Karpas-422 (cell line): ENCODE measurements at regions not wholly inside any gene's neighbourhood (a gene's known extent, or its start where the extent isn't known, plus 50 kb on each side); places are given as distances from the start of the nearest gene placed in this dataset.

Source experiments
- DNase-seq: peaks from one replicate; pipeline ENCODE4 v3.0.0-alpha.2; 2015
- H2AFZ ChIP-seq: fragments of 200-600 bp; sonication (generic); 2 replicates; pipeline ENCODE4 v1.6.1; 2014; ENCODE audit warnings: antibody characterized with exemption, low read length, mixed read lengths
- H3K27ac ChIP-seq: fragments of 200-600 bp; sonication (generic); 2 replicates; pipeline ENCODE4 v1.5.1; 2014; ENCODE audit warnings: mild to moderate bottlenecking, low read length, moderate library complexity
- H3K27me3 ChIP-seq: fragments of 200-600 bp; sonication (generic); 2 replicates; pipeline ENCODE4 v1.6.1; 2014; ENCODE audit warnings: low read length, mixed read lengths
- H3K36me3 ChIP-seq: fragments of 200-600 bp; sonication (generic); 2 replicates; pipeline ENCODE4 v1.6.1; 2014; ENCODE audit warnings: low read length, mixed read lengths; ENCODE audit not compliant: insufficient read depth
- H3K4me1 ChIP-seq: fragments of 200-600 bp; sonication (generic); 2 replicates; pipeline ENCODE4 v1.6.1; 2014; ENCODE audit warnings: mild to moderate bottlenecking, low read length, mixed read lengths
- H3K4me2 ChIP-seq: fragments of 200-600 bp; sonication (generic); 2 replicates; pipeline ENCODE4 v1.6.1; 2014; ENCODE audit warnings: low read length, low read depth, mild to moderate bottlenecking; ENCODE audit not compliant: poor library complexity, severe bottlenecking
- H3K4me3 ChIP-seq: fragments of 200-600 bp; sonication (generic); 2 replicates; pipeline ENCODE4 v1.5.1; 2014; ENCODE audit warnings: mild to moderate bottlenecking, antibody characterized with exemption, low read length, mixed read lengths
- H3K79me2 ChIP-seq: fragments of 200-600 bp; sonication (generic); 2 replicates; pipeline ENCODE4 v1.6.1; 2014; ENCODE audit warnings: mild to moderate bottlenecking, low read length, mixed read lengths
- H3K9ac ChIP-seq: fragments of 200-600 bp; sonication (generic); 2 replicates; pipeline ENCODE4 v1.6.0; 2014; ENCODE audit warnings: low read length
- H3K9me2 ChIP-seq: fragments of 200-600 bp; sonication (generic), shearing (Covaris generic); replicated peaks from 2 replicates; pipeline ENCODE4 v1.6.0; 2014; ENCODE audit warnings: mild to moderate bottlenecking, low read length, moderate library complexity; ENCODE audit not compliant: insufficient read depth
- H3K9me3 ChIP-seq: fragments of 300-700, 200-600 bp; sonication (generic); 2 replicates; pipeline ENCODE4 v1.6.1; 2014; ENCODE audit warnings: low read length, mixed read lengths
- H4K20me1 ChIP-seq: fragments of 200-600 bp; sonication (generic); 2 replicates; pipeline ENCODE4 v1.6.1; 2014; ENCODE audit warnings: mild to moderate bottlenecking, antibody characterized with exemption, low read length, low read depth; ENCODE audit not compliant: insufficient read depth

GRCh38 chr1:56220021-56220420 is 359.3 kb downstream of the PLPP3 start:
- no peaks in the 10 kb centered on the region for H4K20me1 ChIP-seq
- H3K4me1 ChIP-seq = no peaks in the 10 kb centered on the region
- H3K9ac ChIP-seq = no peak overlapping the region
- H2AFZ ChIP-seq = no peak overlapping the region
- H3K27ac ChIP-seq = no peak overlapping the region
- no peaks in the 10 kb centered on the region for H3K36me3 ChIP-seq
- no peak for DNase-seq
- no peak overlapping the region for H3K4me2 ChIP-seq
- H3K27me3 ChIP-seq = no peaks in the 10 kb centered on the region
- H3K9me3 ChIP-seq = no peaks in the 10 kb centered on the region
- no peak overlapping the region for H3K4me3 ChIP-seq
- H3K79me2 ChIP-seq = no peaks in the 10 kb centered on the region
- H3K9me2 ChIP-seq = no peaks in the 10 kb centered on the region

GRCh38 chr1:56218023-56218422 is 361.3 kb downstream of the PLPP3 start:
- no peak overlapping the region for H3K9ac ChIP-seq
- H3K27ac ChIP-seq = no peak overlapping the region
- H3K9me2 ChIP-seq = no peaks in the 10 kb centered on the region
- no peaks in the 10 kb centered on the region for H3K4me1 ChIP-seq
- no peaks in the 10 kb centered on the region for H3K27me3 ChIP-seq
- no peaks in the 10 kb centered on the region for H3K9me3 ChIP-seq
- no peak overlapping the region for H3K4me3 ChIP-seq
- no peaks in the 10 kb centered on the region for H3K36me3 ChIP-seq
- no peaks in the 10 kb centered on the region for H3K79me2 ChIP-seq
- H2AFZ ChIP-seq = no peak overlapping the region
- no peak for DNase-seq
- no peaks in the 10 kb centered on the region for H4K20me1 ChIP-seq
- no peak overlapping the region for H3K4me2 ChIP-seq

- Histone ChIP-seq H3K9me3 (no peaks in the 10 kb centered on the region), H3K4me1 (no peaks in the 10 kb centered on the region), H3K9ac (no peak overlapping the region), H3K4me3 (no peak overlapping the region), H3K79me2 (no peaks in the 10 kb centered on the region), H4K20me1 (no peaks in the 10 kb centered on the region), H3K4me2 (no peak overlapping the region), H3K27ac (no peak overlapping the region), H3K36me3 (no peaks in the 10 kb centered on the region), H3K9me2 (no peaks in the 10 kb centered on the region), H2AFZ (no peak overlapping the region), H3K27me3 (no peaks in the 10 kb centered on the region)
- DNase-seq = no peak
Measured at GRCh38 chr1:56216218-56216617, 363.1 kb downstream of the PLPP3 start.

- H3K4me2 ChIP-seq = no peak overlapping the region
- no peaks in the 10 kb centered on the region for H3K79me2 ChIP-seq
- H3K4me3 ChIP-seq = no peak overlapping the region
- no peak overlapping the region for H3K27ac ChIP-seq
- no peak overlapping the region for H3K9ac ChIP-seq
- no peaks in the 10 kb centered on the region for H3K9me2 ChIP-seq
- no peaks in the 10 kb centered on the region for H3K27me3 ChIP-seq
- no peaks in the 10 kb centered on the region for H3K4me1 ChIP-seq
- H2AFZ ChIP-seq = no peak overlapping the region
- H3K36me3 ChIP-seq = no peaks in the 10 kb centered on the region
- no peak for DNase-seq
- H4K20me1 ChIP-seq = no peaks in the 10 kb centered on the region
- H3K9me3 ChIP-seq = no peaks in the 10 kb centered on the region
Measured at GRCh38 chr1:56215771-56216170, 363.6 kb downstream of the PLPP3 start.

GRCh38 chr1:56215086-56215485 is 364.3 kb downstream of the PLPP3 start:
- Histone ChIP-seq H3K9me2 (no peaks in the 10 kb centered on the region), H3K27ac (no peak overlapping the region), H4K20me1 (no peaks in the 10 kb centered on the region), H3K36me3 (no peaks in the 10 kb centered on the region), H3K4me2 (no peak overlapping the region), H3K9me3 (no peaks in the 10 kb centered on the region), H3K9ac (no peak overlapping the region), H3K79me2 (no peaks in the 10 kb centered on the region), H3K27me3 (no peaks in the 10 kb centered on the region), H3K4me3 (no peak overlapping the region), H2AFZ (no peak overlapping the region), H3K4me1 (no peaks in the 10 kb centered on the region)
- no peak for DNase-seq

- Histone ChIP-seq H3K9me2 (no peaks in the 10 kb centered on the region), H3K4me2 (no peak overlapping the region), H3K36me3 (no peaks in the 10 kb centered on the region), H3K27ac (no peak overlapping the region), H3K4me1 (no peaks in the 10 kb centered on the region), H4K20me1 (no peaks in the 10 kb centered on the region), H3K4me3 (no peak overlapping the region), H3K79me2 (no peaks in the 10 kb centered on the region), H3K9me3 (no peaks in the 10 kb centered on the region), H2AFZ (no peak overlapping the region), H3K27me3 (no peaks in the 10 kb centered on the region), H3K9ac (no peak overlapping the region)
- no peak for DNase-seq
Measured at GRCh38 chr1:56213068-56213467, 366.3 kb downstream of the PLPP3 start.

GRCh38 chr1:56212143-56212542 is 367.2 kb downstream of the PLPP3 start:
- Histone ChIP-seq H3K36me3 (no peaks in the 10 kb centered on the region), H3K9me3 (no peaks in the 10 kb centered on the region), H3K9ac (no peak overlapping the region), H3K4me2 (no peak overlapping the region), H3K4me3 (no peak overlapping the region), H3K27ac (no peak overlapping the region), H3K27me3 (no peaks in the 10 kb centered on the region), H3K79me2 (no peaks in the 10 kb centered on the region), H3K4me1 (no peaks in the 10 kb centered on the region), H2AFZ (no peak overlapping the region), H3K9me2 (no peaks in the 10 kb centered on the region), H4K20me1 (no peaks in the 10 kb centered on the region)
- no peak for DNase-seq

- H4K20me1 ChIP-seq = no peaks in the 10 kb centered on the region
- H2AFZ ChIP-seq = no peak overlapping the region
- H3K27me3 ChIP-seq = no peaks in the 10 kb centered on the region
- no peaks in the 10 kb centered on the region for H3K79me2 ChIP-seq
- H3K9ac ChIP-seq = no peak overlapping the region
- H3K36me3 ChIP-seq = no peaks in the 10 kb centered on the region
- H3K9me3 ChIP-seq = no peaks in the 10 kb centered on the region
- no peak for DNase-seq
- H3K4me3 ChIP-seq = no peak overlapping the region
- no peak overlapping the region for H3K27ac ChIP-seq
- H3K4me2 ChIP-seq = no peak overlapping the region
- H3K9me2 ChIP-seq = no peaks in the 10 kb centered on the region
- no peaks in the 10 kb centered on the region for H3K4me1 ChIP-seq
Measured at GRCh38 chr1:56206391-56206790, 373.0 kb downstream of the PLPP3 start.

GRCh38 chr1:56204206-56204605 is 375.2 kb downstream of the PLPP3 start:
- Histone ChIP-seq H3K27ac (no peak overlapping the region), H3K9me2 (no peaks in the 10 kb centered on the region), H3K4me2 (no peak overlapping the region), H3K36me3 (no peaks in the 10 kb centered on the region), H3K9me3 (no peaks in the 10 kb centered on the region), H3K79me2 (no peaks in the 10 kb centered on the region), H4K20me1 (no peaks in the 10 kb centered on the region), H2AFZ (no peak overlapping the region), H3K4me1 (no peaks in the 10 kb centered on the region), H3K4me3 (no peak overlapping the region), H3K9ac (no peak overlapping the region), H3K27me3 (no peaks in the 10 kb centered on the region)
- no peak for DNase-seq
